ENCODE measurements at regions not wholly inside any gene's neighbourhood (a gene's known extent, or its start where the extent isn't known, plus 50 kb on each side); places are given as distances from the start of the nearest gene placed in this dataset.

- DNase-seq (ENCODE audit: low spot score) (no peak), ATAC-seq (no peak)
- H3K27me3 Mint-ChIP-seq (ENCODE audit: insufficient read depth, low read depth, poor library complexity), result peaks cover 1% of the 10 kb centered on the region
- H3F3A ChIP-seq (replicated peaks; ENCODE audit: low read depth), result no peaks in the 10 kb centered on the region
- H3K27me3 ChIP-seq (ENCODE audit: insufficient read depth), result no peaks in the 10 kb centered on the region
- H3K36me3 ChIP-seq (ENCODE audit: insufficient read depth), result no peaks in the 10 kb centered on the region
- no peaks in the 10 kb centered on the region for H3K9me3 Mint-ChIP-seq
- H4K20me1 ChIP-seq (replicated peaks; ENCODE audit: insufficient read depth), result no peaks in the 10 kb centered on the region
- H3K4me1 Mint-ChIP-seq, result peaks cover 3% of the 10 kb centered on the region; the same call in 1 of the 3 replicates
- H3K27ac Mint-ChIP-seq, result no peak overlapping the region
- H3K79me2 ChIP-seq (replicated peaks; ENCODE audit: insufficient read depth), result no peaks in the 10 kb centered on the region
- H3K4me3 Mint-ChIP-seq, result no peak overlapping the region
- no peak overlapping the region for H2AFZ ChIP-seq
- no peaks in the 10 kb centered on the region for H3K4me1 ChIP-seq (ENCODE audit: insufficient read depth)
- TF ChIP-seq STAT1 (IDR thresholded peaks at IDR 0.05; ENCODE audit: unreplicated experiment) (no peak), ZNF331 (CRISPR knock-in tag; IDR thresholded peaks at IDR 0.05; ENCODE audit: low read depth) (no peak), ZNF462 (CRISPR knock-in tag; IDR thresholded peaks at IDR 0.05) (no peak), EZH2 (IDR thresholded peaks at IDR 0.05; ENCODE audit: low read depth, unreplicated experiment) (no peak), CTCF (conservative IDR thresholded peaks at IDR 0.05; ENCODE audit: low read depth in 2 of 2) (no peak), POLR2AphosphoS5 (IDR thresholded peaks at IDR 0.05; ENCODE audit: low read depth) (no peak), NANOG (IDR thresholded peaks at IDR 0.05; ENCODE audit: borderline replicate concordance) (no peak), CREB1 (CRISPR knock-in tag; IDR thresholded peaks at IDR 0.05; ENCODE audit: low read depth) (no peak), JUNB (IDR thresholded peaks at IDR 0.05; ENCODE audit: unreplicated experiment) (no peak), ETS1 (IDR thresholded peaks at IDR 0.05) (no peak), REST (IDR thresholded peaks at IDR 0.05; ENCODE audit: unreplicated experiment) (no peak), EZH2phosphoT487 (IDR thresholded peaks at IDR 0.05; ENCODE audit: unreplicated experiment) (no peak), ZNF114 (CRISPR knock-in tag; IDR thresholded peaks at IDR 0.05) (no peak)
- H3K9me2 ChIP-seq (ENCODE audit: insufficient read depth), result no peaks in the 10 kb centered on the region
- no peak overlapping the region for H3K27ac ChIP-seq (ENCODE audit: low read depth)
- no peak overlapping the region for H3K4me3 ChIP-seq
- H3K4me2 ChIP-seq, result no peak overlapping the region
- H3K36me3 Mint-ChIP-seq (ENCODE audit: low read depth), result no peaks in the 10 kb centered on the region
These were observed 950.6 kb downstream of the GALC start for GRCh38 chr14:87042354-87042753.

All from GM23338 (cell line).